B cell (primary cell): ENCODE measurements at regions not wholly inside any gene's neighbourhood (a gene's known extent, or its start where the extent isn't known, plus 50 kb on each side); places are given as distances from the start of the nearest gene placed in this dataset.

Experiments used
- EZH2 ChIP-seq: IDR thresholded peaks from 2 replicates; pipeline ENCODE4 v1.6.1; 2012; ENCODE audit warnings: borderline replicate concordance, low read depth, mild to moderate bottlenecking, moderate library complexity, low read length; ENCODE audit not compliant: insufficient read depth, poor library complexity, severe bottlenecking
- TF ChIP-seq, protein P1 (sequence below): fragments of 200-600 bp; IDR thresholded peaks from one replicate; pipeline ENCODE4 v1.8.0; 2022; ENCODE audit warnings: antibody characterized with exemption, mild to moderate bottlenecking

DNA sequence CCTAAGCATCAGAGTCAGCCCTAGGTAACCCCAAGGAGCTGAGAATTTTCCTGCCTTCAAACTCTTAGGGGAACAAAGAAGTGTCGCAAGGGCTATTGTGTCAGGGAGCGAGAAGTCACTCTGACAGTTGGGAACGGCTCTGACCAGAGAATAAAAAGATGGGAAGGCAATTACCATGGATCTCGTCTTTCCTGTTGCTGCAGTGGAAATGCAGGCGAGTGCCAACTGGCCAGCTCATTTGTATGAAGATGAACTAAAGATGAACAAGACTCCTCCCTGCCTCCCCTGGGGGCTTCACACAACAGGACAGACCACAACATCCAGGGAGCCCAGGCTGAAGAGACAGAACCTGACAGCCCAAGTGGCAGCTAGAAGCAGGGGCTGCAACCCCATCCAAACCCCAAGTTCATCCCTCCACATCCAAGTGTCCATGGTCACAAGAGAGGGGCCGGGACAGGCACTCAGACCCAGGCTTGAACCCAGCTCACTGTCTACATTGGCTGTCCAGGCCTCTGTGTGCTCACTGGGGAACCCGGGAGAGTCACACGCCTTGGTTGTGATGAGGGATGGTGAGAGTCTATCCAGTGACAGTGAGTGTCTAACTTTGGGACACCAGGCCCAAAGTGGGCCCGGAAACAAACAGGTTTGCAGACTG, 322.4 kb downstream of the BCL11B start:
- TF ChIP-seq, protein P1, sequence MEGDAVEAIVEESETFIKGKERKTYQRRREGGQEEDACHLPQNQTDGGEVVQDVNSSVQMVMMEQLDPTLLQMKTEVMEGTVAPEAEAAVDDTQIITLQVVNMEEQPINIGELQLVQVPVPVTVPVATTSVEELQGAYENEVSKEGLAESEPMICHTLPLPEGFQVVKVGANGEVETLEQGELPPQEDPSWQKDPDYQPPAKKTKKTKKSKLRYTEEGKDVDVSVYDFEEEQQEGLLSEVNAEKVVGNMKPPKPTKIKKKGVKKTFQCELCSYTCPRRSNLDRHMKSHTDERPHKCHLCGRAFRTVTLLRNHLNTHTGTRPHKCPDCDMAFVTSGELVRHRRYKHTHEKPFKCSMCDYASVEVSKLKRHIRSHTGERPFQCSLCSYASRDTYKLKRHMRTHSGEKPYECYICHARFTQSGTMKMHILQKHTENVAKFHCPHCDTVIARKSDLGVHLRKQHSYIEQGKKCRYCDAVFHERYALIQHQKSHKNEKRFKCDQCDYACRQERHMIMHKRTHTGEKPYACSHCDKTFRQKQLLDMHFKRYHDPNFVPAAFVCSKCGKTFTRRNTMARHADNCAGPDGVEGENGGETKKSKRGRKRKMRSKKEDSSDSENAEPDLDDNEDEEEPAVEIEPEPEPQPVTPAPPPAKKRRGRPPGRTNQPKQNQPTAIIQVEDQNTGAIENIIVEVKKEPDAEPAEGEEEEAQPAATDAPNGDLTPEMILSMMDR, result no peak
- no peak for TF ChIP-seq EZH2
